NCI-H526 treated with DMSO at 0.1 percent for 48 hours (cell line): ENCODE measurements at regions not wholly inside any gene's neighbourhood (a gene's known extent, or its start where the extent isn't known, plus 50 kb on each side); places are given as distances from the start of the nearest gene placed in this dataset.

ENCODE experiments used
- DNase-seq: peaks from one replicate; lab custom pipeline; 2025; lab: John Stamatoyannopoulos, UW

GRCh38 chr5:98563885-98564653 lies 209.4 kb upstream of the RGMB start:
- DNase-seq: no peak

- DNase-seq: no peak
These were observed 208.6 kb upstream of the RGMB start for GRCh38 chr5:98564836-98565235.

- no peak for DNase-seq
These were observed 205.1 kb upstream of the RGMB start for GRCh38 chr5:98568336-98568735.

- DNase-seq: no peak
These were observed 204.2 kb upstream of the RGMB start for GRCh38 chr5:98569288-98569687.

- no peak for DNase-seq
These were observed 203.5 kb upstream of the RGMB start for GRCh38 chr5:98570010-98570409.

GRCh38 chr5:98570661-98571191 lies 202.7 kb upstream of the RGMB start:
- no peak for DNase-seq

- no peak for DNase-seq
These were observed 199.6 kb upstream of the RGMB start for GRCh38 chr5:98573834-98574320.

GRCh38 chr5:98576275-98576674 lies 197.2 kb upstream of the RGMB start:
- no peak for DNase-seq

GRCh38 chr5:98578438-98578837 lies 195.0 kb upstream of the RGMB start:
- no peak for DNase-seq

- DNase-seq: no peak
These were observed 192.1 kb upstream of the RGMB start for GRCh38 chr5:98581112-98581997.

GRCh38 chr5:98583586-98583985 lies 189.9 kb upstream of the RGMB start:
- no peak for DNase-seq

- DNase-seq: no peak
These were observed 187.7 kb upstream of the RGMB start for GRCh38 chr5:98585661-98586310.

GRCh38 chr5:98586581-98586980 lies 186.9 kb upstream of the RGMB start:
- no peak for DNase-seq

GRCh38 chr5:98587166-98587565 lies 186.3 kb upstream of the RGMB start:
- no peak for DNase-seq

- DNase-seq: no peak
These were observed 185.2 kb upstream of the RGMB start for GRCh38 chr5:98588215-98588614.

GRCh38 chr5:98593418-98593817 lies 180.0 kb upstream of the RGMB start:
- DNase-seq: no peak

GRCh38 chr5:98594098-98594497 lies 179.4 kb upstream of the RGMB start:
- no peak for DNase-seq

GRCh38 chr5:98599016-98599415 lies 174.4 kb upstream of the RGMB start:
- DNase-seq: no peak

GRCh38 chr5:98602534-98603112 lies 170.8 kb upstream of the RGMB start:
- DNase-seq: no peak

- no peak for DNase-seq
These were observed 170.0 kb upstream of the RGMB start for GRCh38 chr5:98603456-98603855.

GRCh38 chr5:98604301-98604700 lies 169.2 kb upstream of the RGMB start:
- DNase-seq: no peak
